DOHH2 (cell line): ENCODE measurements at regions not wholly inside any gene's neighbourhood (a gene's known extent, or its start where the extent isn't known, plus 50 kb on each side); places are given as distances from the start of the nearest gene placed in this dataset.

Experiments
- CTCF ChIP-seq: fragments of 200-600 bp; sonication (generic); IDR thresholded peaks from one replicate; pipeline ENCODE4 v1.5.1; 2014; ENCODE audit warnings: antibody characterized with exemption, mild to moderate bottlenecking, low read depth, low read length; ENCODE audit not compliant: poor library complexity, severe bottlenecking
- EZH2phosphoT487 ChIP-seq: fragments of 200-600 bp; sonication (generic); IDR thresholded peaks from 2 replicates; pipeline ENCODE4 v1.6.1; 2017; ENCODE audit warnings: borderline replicate concordance, mild to moderate bottlenecking, antibody characterized with exemption, low read length, moderate library complexity, mixed read lengths

- TF ChIP-seq CTCF (no peak), EZH2phosphoT487 (no peak)
Observed at GRCh38 chr9:113728989-113729388, 147.1 kb upstream of the ZNF618 start.
